Suppressor macrophage treated with lipopolysaccharide for 4 hours (primary cell): ENCODE measurements at regions not wholly inside any gene's neighbourhood (a gene's known extent, or its start where the extent isn't known, plus 50 kb on each side); places are given as distances from the start of the nearest gene placed in this dataset.

Experiments
- DNase-seq: peaks from one replicate; pipeline ENCODE4 v3.0.0-alpha.2; 2020

DNA sequence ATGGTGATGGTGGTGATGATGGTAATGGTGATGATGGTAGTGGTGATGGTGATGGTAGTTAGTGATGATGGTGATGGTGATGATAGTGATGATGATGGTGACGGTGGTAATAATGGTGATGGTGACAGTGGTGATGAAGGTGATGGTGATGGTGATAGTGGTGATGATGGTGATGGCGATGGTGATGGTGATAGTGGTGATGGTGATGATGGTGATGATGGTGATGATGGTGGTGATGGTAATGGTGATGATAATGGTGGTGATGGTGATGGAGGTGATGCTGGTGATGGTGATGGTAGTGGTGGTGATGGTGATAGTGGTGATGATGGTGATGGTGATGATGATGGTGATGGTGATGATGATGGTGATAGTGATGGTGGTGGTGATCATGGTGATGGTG is 148.7 kb upstream of the TNRC6C start:
- no peak for DNase-seq

GRCh38 chr17:77810536-77810935 is 148.0 kb upstream of the TNRC6C start:
- no peak for DNase-seq

- no peak for DNase-seq
Observed at GRCh38 chr17:77811521-77811920, 147.0 kb upstream of the TNRC6C start.

- no peak for DNase-seq
Observed at GRCh38 chr17:77814091-77814772, 144.3 kb upstream of the TNRC6C start.

DNA sequence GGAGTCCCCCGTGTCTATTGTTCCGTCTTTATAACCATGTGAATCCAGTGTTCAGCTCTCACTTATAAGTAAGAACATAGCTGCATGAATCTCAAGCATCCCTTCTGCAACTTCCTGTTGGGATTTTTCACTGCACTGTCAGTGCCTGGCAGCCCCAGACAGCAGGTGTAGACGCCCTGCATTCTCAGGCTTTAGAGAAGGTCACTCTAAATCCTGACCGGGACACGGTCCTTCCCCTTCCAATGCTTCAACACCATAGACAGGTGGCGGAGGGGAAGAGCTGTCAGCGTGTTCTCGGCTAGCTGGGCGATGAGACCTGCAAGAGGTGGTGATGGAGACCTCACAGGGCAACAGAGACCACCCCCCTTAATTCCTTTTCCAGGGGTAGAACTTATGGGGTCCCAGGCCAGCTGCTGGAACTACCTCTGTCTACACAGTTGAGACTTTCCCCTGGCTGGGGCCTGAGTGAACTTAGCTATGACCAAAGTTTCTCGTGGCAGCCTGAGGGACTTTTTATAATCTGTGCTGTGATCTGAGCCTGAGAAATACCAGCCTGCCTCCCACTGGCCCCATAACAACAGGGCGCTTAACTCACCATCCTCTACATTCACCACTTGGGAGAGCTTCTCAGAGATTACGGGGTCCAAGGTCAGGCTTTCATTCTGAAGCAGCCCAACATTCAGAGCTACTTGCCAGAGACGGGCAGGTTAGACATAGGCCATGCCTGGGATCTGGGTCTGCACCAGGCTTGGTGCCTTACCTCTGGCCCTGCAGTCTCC is 143.2 kb upstream of the TNRC6C start:
- DNase-seq = no peak

DNA sequence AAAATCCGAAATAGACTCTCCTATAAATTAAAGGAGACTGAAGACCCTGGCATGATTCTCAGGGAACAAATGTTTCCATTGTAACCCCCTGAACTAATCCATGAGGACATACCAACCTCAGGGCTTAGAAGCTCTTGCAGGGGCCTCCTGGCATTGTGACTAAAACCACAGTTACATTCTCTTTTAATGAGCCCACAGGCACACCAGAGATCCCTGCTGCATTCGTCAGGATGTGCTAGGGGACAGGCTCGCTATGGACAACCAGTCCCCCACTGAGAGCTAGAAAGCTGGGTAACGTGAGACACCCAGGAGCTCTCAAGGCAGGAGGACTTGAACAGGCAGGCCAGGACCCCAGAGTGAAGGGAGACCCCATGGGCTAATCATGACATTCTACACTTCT is 140.6 kb upstream of the TNRC6C start:
- no peak for DNase-seq

DNA sequence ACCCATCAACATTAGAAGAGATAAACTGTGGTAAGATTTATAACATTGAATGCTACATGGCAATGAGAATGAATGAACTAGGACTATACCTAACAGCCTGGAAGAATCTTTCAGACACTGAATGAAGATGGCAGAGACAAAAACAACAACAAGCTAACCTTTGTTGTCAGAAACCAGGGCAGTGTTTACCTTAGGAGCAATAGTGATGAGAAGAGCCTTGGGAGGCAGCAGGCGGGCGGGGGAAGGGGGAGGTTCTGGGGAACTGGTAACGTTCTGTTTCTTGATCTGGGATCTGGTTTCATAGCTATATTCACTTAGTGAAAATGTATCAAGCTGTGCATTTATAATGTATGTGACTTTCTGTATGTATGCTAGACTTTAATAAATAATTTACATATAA is 139.0 kb upstream of the TNRC6C start:
- DNase-seq = no peak

DNA sequence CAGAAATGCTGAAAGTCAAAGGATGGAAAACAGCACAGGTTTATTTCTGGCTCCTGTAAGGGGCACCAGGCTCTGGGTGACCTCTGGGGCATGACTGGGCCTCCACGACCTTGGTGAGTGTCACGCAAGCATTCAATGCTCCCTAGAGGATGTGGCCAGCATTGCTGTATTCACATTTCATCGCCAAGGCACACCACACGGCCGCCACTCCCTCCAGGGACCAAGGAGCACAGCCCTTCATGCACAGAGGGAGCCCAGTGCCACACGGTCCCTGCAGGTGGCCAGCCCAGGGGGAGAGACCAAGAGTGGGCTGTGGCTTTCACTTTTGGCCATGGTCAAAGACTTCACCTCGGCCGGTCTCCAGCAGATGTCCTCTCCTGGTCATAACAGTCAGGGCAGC is 137.4 kb upstream of the TNRC6C start:
- DNase-seq = no peak

DNA sequence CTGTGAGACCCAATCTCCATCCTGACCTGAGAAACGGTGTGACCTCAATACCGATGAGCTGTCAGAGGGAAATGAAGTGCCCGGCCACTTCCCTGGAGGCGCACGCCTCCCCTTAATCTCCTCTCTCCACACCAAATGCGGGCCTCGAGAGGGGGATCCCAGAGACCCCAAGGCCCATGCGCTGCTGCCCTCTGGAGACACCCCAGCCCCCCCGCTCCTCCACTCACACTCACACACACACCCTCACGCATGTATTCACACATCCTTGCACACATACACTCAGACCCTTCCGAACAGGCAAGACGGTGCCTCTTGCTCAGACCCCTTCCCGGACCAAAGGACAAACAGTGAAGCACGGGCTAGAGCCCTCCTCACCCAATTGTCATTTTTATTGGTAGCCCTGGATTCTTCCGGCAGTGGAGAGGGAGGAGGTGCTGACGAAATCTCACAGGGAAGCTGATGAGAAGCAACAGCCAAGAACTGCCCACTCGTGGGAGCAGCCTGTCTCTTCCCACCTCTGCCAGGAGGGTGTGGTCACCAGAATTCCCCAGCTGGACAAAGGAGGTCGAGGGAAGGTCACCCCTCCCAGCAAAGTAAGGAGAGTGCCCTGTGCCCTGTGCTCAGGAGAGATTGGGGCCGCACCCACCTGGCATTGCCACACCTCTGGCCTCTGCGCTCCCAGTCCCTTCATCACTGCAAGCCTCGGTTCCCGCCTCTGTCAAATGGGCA is 136.0 kb upstream of the TNRC6C start:
- DNase-seq = no peak

- no peak for DNase-seq
Observed at GRCh38 chr17:77824102-77824779, 134.3 kb upstream of the TNRC6C start.

GRCh38 chr17:77824780-77825280 is 133.7 kb upstream of the TNRC6C start:
- no peak for DNase-seq

GRCh38 chr17:77825621-77826020 is 132.9 kb upstream of the TNRC6C start:
- no peak for DNase-seq

DNA sequence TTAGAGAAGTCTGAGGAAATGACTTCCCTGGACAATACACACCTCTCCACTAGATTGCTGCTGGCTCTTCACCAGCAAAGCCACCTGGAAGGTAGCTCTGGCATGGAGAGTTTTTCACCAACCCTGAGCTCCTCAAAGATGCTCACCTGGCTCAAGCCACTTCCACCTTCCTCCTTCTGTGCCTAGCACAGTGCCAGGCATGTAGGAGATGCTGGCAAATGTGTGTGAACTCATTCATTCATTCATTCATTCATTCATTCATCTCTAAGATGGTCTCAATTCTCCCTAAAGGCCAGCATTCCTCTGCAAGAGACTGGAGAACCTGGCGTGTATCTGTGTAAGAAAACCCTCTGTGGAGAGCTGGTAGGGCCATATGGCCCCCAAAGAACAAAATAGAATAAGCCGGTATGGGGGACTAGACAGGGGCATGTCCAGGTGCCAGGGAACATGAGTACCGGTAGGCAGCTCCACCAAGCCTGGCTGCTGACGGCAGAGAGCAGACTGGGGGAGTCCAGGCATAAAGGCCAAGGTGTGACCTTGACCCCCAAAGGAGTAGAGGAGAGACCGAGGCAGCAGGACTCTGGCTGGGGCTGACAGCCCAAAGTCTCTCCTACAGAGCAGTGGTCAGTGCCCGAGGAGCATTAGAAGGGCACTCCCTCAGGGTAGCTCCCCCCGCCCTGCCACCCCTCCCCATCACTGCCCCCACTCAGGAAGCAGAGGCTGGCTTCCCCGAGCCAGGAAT is 132.2 kb upstream of the TNRC6C start:
- no peak for DNase-seq

DNA sequence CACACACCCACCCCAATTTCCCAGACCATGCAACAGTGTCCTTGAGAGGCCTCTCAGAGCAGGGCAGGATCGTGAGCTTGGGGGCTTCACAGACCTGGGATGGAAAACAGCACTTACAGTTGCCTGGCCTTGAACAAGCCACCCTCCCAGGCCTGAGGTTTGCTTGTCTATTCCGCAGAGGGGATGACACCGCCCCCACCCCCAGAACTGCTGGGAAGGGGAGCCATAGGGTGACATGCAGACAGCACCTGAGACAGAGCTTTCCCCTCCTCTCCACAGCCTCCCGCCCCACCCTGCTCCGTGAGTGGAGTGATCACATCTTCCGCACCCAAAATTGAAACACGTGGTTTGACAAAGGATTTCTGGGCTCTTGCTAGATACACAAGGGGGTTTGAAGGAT is 131.5 kb upstream of the TNRC6C start:
- DNase-seq = no peak

- DNase-seq = no peak
Observed at GRCh38 chr17:77827511-77827910, 131.0 kb upstream of the TNRC6C start.

GRCh38 chr17:77828749-77829539 is 129.6 kb upstream of the TNRC6C start:
- no peak for DNase-seq

DNA sequence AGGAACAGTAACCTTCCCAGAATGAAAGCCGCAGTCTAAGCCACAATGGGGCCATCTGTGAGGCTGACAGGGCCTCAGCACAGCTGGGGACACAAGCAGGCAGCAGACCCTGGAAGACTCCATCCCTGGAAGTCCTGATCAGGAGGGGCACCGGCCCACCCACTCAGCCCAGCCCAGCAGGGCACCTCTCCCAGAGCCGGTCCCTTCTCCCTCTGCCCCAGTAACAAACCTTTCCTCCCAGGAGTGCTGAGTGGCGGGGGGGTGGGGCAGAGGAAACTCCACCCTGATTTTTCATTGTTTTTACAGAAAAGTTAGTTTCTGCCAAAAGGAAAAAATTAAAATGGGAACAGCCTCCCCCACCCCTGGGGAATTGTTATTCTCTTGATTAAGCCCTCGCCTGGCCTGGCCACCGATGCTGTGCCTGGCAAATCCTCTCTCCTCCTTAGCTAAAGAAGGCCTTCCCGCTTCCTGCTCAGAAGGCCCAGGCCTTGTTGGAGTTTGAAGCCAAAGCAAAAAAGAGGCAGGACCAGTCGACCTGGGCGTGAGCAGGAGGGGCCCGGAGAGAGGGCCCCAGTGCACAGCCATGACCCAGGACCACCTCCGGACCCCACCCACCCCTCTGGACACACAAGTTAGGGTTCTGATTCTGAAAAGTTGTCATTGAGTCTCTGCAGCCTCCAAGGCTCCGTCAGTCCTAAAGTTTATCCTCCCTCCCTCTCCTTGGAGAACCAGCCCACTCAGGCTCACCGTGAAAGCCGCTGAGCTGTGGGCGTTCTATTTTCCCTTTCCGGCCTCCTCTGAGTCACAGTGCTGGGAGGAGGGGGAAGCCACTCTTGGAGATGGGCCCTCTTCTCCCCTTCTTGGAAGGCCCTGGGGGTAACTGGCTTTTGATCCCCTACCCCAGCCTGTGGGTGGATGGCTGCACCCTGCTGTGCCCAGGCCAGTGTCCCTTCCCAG is 128.4 kb upstream of the TNRC6C start:
- DNase-seq = peak; percentile 59

DNA sequence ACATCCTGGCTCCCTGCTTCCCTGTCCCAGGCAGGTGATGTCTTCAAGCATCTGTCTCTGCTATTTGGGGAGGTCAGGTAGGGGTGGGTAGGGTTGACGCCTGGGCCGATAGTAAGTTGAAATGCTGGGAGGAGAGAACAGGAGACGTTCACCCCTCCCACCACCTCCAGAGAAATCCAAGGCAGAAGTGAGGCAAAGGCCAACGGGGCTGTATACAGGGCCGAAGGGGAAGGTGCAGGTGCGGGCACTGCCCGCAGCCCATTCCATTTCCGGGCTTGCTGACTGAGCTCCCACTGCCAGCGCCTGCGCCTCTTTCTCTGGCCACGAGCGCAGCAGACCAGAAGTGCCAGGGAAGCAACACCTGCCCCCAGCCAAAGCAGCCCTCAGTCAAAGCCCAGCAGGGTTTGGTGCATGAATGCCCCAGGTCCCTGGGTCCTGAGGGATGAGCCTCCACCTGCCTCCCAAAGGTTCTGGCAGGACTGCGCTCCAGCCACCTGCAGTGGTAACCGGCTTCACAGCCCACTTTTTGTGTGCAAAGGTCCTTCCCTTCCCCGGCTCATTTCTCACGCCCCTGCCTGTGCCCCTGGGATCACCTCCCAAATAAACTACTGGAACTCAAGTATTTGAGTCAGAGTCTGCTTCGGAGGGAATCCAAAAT is 127.6 kb upstream of the TNRC6C start:
- no peak for DNase-seq

DNA sequence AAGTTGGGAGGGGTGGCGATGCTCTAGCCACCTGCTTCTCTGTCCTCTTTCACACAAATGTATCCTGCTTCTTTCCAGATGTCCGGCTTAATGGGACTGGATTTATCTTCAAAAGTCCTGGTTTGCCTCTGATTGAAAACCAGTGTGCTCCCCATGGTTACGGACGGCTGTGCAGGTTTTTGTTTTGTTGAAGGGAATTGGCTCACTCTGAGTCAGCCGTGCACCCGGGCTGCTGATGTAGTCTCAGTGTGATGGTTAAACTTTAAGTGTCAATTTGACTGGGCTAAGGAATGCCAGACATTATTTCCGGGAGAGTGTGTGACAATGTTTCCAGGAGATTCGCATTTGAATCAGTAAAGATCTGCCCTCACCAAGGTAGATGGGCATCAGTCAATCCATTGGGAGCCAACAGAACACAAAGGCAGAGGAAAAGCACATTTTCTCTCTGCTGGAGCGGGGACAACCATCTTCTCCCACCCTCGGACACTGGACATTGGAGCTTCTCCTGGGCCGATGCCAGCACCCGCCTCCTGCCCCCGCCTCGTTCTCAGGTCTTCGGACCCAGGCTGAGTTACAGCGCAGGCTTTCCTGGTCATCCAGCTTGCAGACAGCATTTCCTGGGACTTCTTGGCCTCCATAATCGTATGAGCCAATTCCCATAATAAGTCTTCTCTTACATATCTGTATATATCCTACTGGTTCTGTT is 126.9 kb upstream of the TNRC6C start:
- DNase-seq = no peak
